Muscle layer of colon (tissue), 2 donors: ENCODE measurements at regions not wholly inside any gene's neighbourhood (a gene's known extent, or its start where the extent isn't known, plus 50 kb on each side); places are given as distances from the start of the nearest gene placed in this dataset.

Experiments used
- H3K27ac ChIP-seq: one replicate; pipeline ENCODE4 v1.7.0; 2013; ENCODE audit warnings: low read depth, mild to moderate bottlenecking, low read length, moderate library complexity
- H3K27me3 ChIP-seq, 2 donors: one replicate each; pipeline ENCODE4 v1.7.0; 2013; ENCODE audit warnings: low read length in 2 of 2, mild to moderate bottlenecking in 2 of 2; ENCODE audit not compliant: insufficient read depth in 2 of 2, control insufficient read depth in 1 of 2
- H3K36me3 ChIP-seq: one replicate; pipeline ENCODE4 v1.7.0; 2013; ENCODE audit warnings: mild to moderate bottlenecking, low read length; ENCODE audit not compliant: insufficient read depth
- H3K4me1 ChIP-seq: one replicate; pipeline ENCODE4 v1.7.0; 2013; ENCODE audit warnings: mild to moderate bottlenecking, low read length; ENCODE audit not compliant: insufficient read depth
- H3K4me3 ChIP-seq, 2 donors: one replicate each; pipeline ENCODE4 v1.7.0; 2013; ENCODE audit warnings: low read length in 2 of 2, low read depth in 1 of 2, mild to moderate bottlenecking in 1 of 2, moderate library complexity in 1 of 2
- H3K9ac ChIP-seq: one replicate; pipeline ENCODE4 v1.7.0; 2013; ENCODE audit warnings: low read length
- H3K9me3 ChIP-seq: one replicate; pipeline ENCODE4 v1.7.0; 2013; ENCODE audit warnings: mild to moderate bottlenecking, low read length
- donor health status: abdominal sarcoma.
- donor health status: Adenocarcinoma of cecum.

- H3K9ac ChIP-seq = no peak overlapping the region
- H3K4me3 ChIP-seq = no peak overlapping the region
- no peaks in the 10 kb centered on the region for H3K36me3 ChIP-seq
- no peak overlapping the region for H3K27ac ChIP-seq
- no peaks in the 10 kb centered on the region for H3K9me3 ChIP-seq
- H3K27me3 ChIP-seq = no peaks in the 10 kb centered on the region
- peaks cover 21% of the 10 kb centered on the region for H3K4me1 ChIP-seq
Observed at GRCh38 chr6:149127212-149127611, 190.3 kb upstream of the TAB2 start.

GRCh38 chr6:149128489-149129145, 188.9 kb upstream of the TAB2 start:
- H3K4me3 ChIP-seq = no peak overlapping the region
- no peak overlapping the region for H3K27ac ChIP-seq
- H3K9ac ChIP-seq = no peak overlapping the region
- H3K9me3 ChIP-seq = no peaks in the 10 kb centered on the region
- no peaks in the 10 kb centered on the region for H3K27me3 ChIP-seq
- H3K36me3 ChIP-seq = no peaks in the 10 kb centered on the region
- H3K4me1 ChIP-seq = peaks cover 21% of the 10 kb centered on the region

DNA sequence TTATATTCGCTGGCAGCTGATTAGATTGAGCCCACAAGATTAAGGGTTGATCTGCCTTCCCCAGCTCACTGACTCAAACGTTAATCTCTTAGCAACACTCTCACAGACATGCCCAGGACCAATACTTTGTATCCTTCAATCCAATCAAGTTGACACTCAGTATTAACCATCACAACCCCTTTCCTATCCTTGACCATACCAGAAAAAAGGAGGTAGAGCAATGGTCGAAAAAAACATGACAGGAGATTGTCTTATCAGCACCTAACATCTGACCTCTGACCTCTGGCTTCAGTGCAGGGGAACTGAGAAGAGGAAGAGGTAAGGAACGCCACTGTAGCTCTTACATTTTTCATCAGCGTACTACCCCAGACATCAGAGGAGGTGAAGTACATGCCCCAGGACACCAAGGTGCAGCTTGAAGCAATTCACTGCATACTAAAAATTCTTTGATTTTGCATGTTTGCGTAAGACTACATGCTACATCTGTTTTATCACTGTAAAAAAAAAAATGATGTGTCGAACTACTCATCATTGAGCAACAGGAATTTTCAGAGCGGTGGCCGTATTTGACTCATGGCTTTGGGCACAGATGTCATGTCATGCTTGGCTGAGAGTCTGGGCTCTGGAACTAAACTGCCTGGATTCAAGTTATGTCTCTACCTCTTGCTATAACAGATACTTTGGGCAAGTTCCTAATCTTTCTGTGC, 188.0 kb upstream of the TAB2 start:
- Histone ChIP-seq H3K9ac (no peak overlapping the region), H3K4me1 (peaks cover 21% of the 10 kb centered on the region), H3K4me3 (no peak overlapping the region), H3K36me3 (no peaks in the 10 kb centered on the region), H3K27me3 (no peaks in the 10 kb centered on the region), H3K27ac (no peak overlapping the region), H3K9me3 (no peaks in the 10 kb centered on the region)

DNA sequence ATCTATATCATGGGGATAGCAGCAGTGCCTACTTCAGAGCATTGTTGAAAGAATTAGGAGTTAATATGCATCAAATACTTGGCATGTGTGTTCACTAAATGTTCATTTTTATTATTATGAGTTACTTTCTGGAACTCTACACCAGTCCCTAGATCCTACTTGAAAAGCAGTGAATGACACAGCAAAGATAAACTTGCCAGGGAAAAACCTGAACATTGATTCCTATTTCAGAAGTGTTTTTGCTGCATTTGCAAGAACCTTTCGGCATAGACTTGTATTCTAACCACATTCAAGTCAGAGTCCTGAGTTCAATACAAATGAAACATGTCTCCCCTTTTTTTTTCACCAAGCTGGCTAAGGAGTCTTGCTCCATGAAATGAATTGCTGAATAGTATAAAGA, 187.4 kb upstream of the TAB2 start:
- H3K27me3 ChIP-seq = no peaks in the 10 kb centered on the region
- no peak overlapping the region for H3K4me3 ChIP-seq
- H3K9me3 ChIP-seq = no peaks in the 10 kb centered on the region
- H3K9ac ChIP-seq = no peak overlapping the region
- no peak overlapping the region for H3K27ac ChIP-seq
- H3K36me3 ChIP-seq = no peaks in the 10 kb centered on the region
- peaks cover 21% of the 10 kb centered on the region for H3K4me1 ChIP-seq

- no peaks in the 10 kb centered on the region for H3K27me3 ChIP-seq
- H3K9ac ChIP-seq = no peak overlapping the region
- no peaks in the 10 kb centered on the region for H3K9me3 ChIP-seq
- H3K4me3 ChIP-seq = no peak overlapping the region
- H3K27ac ChIP-seq = no peak overlapping the region
- H3K4me1 ChIP-seq = peaks cover 21% of the 10 kb centered on the region
- no peaks in the 10 kb centered on the region for H3K36me3 ChIP-seq
Observed at GRCh38 chr6:149130508-149130907, 187.0 kb upstream of the TAB2 start.

DNA sequence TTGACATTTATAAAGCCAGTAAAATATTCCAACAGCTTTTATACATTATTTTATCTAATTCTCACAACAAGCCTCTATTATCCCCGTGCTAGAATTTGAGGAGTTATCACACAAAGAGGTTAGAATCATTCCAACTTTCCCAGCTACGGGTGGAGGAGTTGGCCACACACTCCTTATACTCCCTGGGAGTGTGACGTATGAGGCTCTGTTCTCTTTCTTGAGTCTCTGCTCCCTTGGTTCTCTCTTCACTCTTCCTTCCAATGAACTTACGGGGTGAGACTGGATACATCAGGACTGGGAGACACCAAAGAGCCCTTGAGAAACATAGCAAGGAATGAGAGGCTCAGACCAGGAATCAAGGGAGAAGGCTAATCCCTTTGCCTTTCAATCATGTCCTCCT, 185.6 kb upstream of the TAB2 start:
- Histone ChIP-seq H3K9me3 (no peaks in the 10 kb centered on the region), H3K27ac (no peak overlapping the region), H3K27me3 (no peaks in the 10 kb centered on the region), H3K36me3 (no peaks in the 10 kb centered on the region), H3K4me1 (peaks cover 21% of the 10 kb centered on the region), H3K9ac (no peak overlapping the region), H3K4me3 (no peak overlapping the region)

- Histone ChIP-seq H3K36me3 (no peaks in the 10 kb centered on the region), H3K4me1 (peaks cover 21% of the 10 kb centered on the region), H3K4me3 (no peak overlapping the region), H3K27ac (no peak overlapping the region), H3K9me3 (no peaks in the 10 kb centered on the region), H3K9ac (no peak overlapping the region), H3K27me3 (no peaks in the 10 kb centered on the region)
Observed at GRCh38 chr6:149132336-149132735, 185.2 kb upstream of the TAB2 start.

- H3K9ac ChIP-seq = no peak overlapping the region
- H3K36me3 ChIP-seq = no peaks in the 10 kb centered on the region
- H3K27me3 ChIP-seq = no peaks in the 10 kb centered on the region
- no peak overlapping the region for H3K4me3 ChIP-seq
- H3K9me3 ChIP-seq = no peaks in the 10 kb centered on the region
- H3K4me1 ChIP-seq = peaks cover 20% of the 10 kb centered on the region
- H3K27ac ChIP-seq = no peak overlapping the region
Observed at GRCh38 chr6:149134511-149134933, 183.0 kb upstream of the TAB2 start.

DNA sequence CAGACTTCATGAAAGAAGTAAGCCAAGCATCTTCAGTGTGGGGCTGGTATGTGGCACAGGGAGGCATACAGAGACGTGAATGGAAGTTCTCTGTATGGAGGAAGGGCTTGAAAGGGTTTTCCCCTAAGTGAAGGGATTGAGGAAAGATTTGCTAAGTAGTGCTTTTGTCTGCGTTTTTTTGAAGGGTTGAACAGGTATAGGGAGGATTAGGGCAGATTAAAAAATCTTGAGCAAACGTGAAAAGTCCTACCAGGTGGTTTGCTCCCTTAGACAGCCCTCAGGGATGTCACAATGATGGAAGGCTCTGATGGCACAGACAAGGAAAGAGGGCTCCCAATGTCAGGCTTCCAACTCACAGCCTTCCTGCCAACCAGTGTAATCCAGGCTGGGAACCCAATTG, 181.7 kb upstream of the TAB2 start:
- H3K9ac ChIP-seq = no peak overlapping the region
- H3K27ac ChIP-seq = no peak overlapping the region
- H3K4me3 ChIP-seq = no peak overlapping the region
- no peaks in the 10 kb centered on the region for H3K36me3 ChIP-seq
- H3K4me1 ChIP-seq = peaks cover 7% of the 10 kb centered on the region
- H3K27me3 ChIP-seq = no peaks in the 10 kb centered on the region
- H3K9me3 ChIP-seq = no peaks in the 10 kb centered on the region

- Histone ChIP-seq H3K9ac (no peak overlapping the region), H3K36me3 (no peaks in the 10 kb centered on the region), H3K27ac (no peak overlapping the region), H3K4me3 (no peak overlapping the region), H3K4me1 (peaks cover under 1% of the 10 kb centered on the region), H3K27me3 (no peaks in the 10 kb centered on the region), H3K9me3 (no peaks in the 10 kb centered on the region)
Observed at GRCh38 chr6:149136273-149136912, 181.1 kb upstream of the TAB2 start.

- H3K4me3 ChIP-seq = no peak overlapping the region
- H3K9me3 ChIP-seq = no peaks in the 10 kb centered on the region
- H3K27me3 ChIP-seq = no peaks in the 10 kb centered on the region
- H3K36me3 ChIP-seq = no peaks in the 10 kb centered on the region
- no peaks in the 10 kb centered on the region for H3K4me1 ChIP-seq
- no peak overlapping the region for H3K9ac ChIP-seq
- no peak overlapping the region for H3K27ac ChIP-seq
Observed at GRCh38 chr6:149136913-149137286, 180.6 kb upstream of the TAB2 start.
